GM12878 (cell line): ENCODE measurements at regions not wholly inside any gene's neighbourhood (a gene's known extent, or its start where the extent isn't known, plus 50 kb on each side); places are given as distances from the start of the nearest gene placed in this dataset.

Experiments
- ATAC-seq: fragments of 200-7000 bp; cut with Tn5 transposase; 3 replicates; pipeline ENCODE4 v1.9.1; 2020; ENCODE audit warnings: mild to moderate bottlenecking, moderate library complexity
- BruUV-seq: library from RNA; stranded (reverse); fragments of 400-500 nt; replicated peaks from 2 replicates; lab custom pipeline; 2021; lab: Mats Ljungman, UMichigan
- CTCF ChIA-PET: fragments of 300-600 bp; sonication (Branson Sonifier 250); formaldehyde crosslinking; extraction: SDS; loops from one replicate; lab custom pipeline; 2021; ENCODE audit warnings: inconsistent platforms; lab: Yijun Ruan, JAX
- POLR2A ChIA-PET: fragments of 350-600 bp; formaldehyde crosslinking; extraction: SDS; loops from one replicate; lab custom pipeline; 2021; ENCODE audit warnings: inconsistent platforms; lab: Charles Lee
- RAD21 ChIA-PET: fragments of 300-600 bp; sonication (Branson Sonifier 250); formaldehyde crosslinking; loops from one replicate; lab custom pipeline; 2023; ENCODE audit warnings: antibody characterized with exemption; ENCODE audit not compliant: unreplicated experiment; lab: Charles Lee
- SMC1A ChIA-PET: fragments of 300-600 bp; sonication (Branson Sonifier 250); formaldehyde crosslinking; loops from one replicate; lab custom pipeline; 2023; ENCODE audit not compliant: unreplicated experiment, uncharacterized antibody; lab: Charles Lee
- DNase-seq: peaks from one replicate; pipeline ENCODE4 v3.0.0-alpha.2; 2011; ENCODE audit warnings: low read depth, low spot score
- FAIRE-seq: peaks from 3 replicates; lab custom pipeline; 2011; peaks lifted over from hg19 to GRCh38; lab: Jason Lieb, UNC
- H2AFZ ChIP-seq: 2 replicates; pipeline ENCODE4 v1.6.0; 2011; ENCODE audit warnings: low read depth, low read length, control low read depth; ENCODE audit not compliant: control insufficient read depth
- H3K27ac ChIP-seq: 2 replicates; pipeline ENCODE4 v1.5.1; 2011; ENCODE audit warnings: control low read depth; ENCODE audit not compliant: control insufficient read depth, insufficient read depth
- H3K27me3 ChIP-seq, 2 experiments: replicated peaks in 1 of 2; 2 replicates each; pipeline versions ENCODE4 v1.6.0 to v1.6.1; 2011; ENCODE audit warnings: low read length in 1 of 2; ENCODE audit not compliant: control insufficient read depth in 2 of 2, insufficient read depth in 2 of 2
- H3K36me3 ChIP-seq, 2 experiments: 2 replicates each; pipeline ENCODE4 v1.5.1; 2011; ENCODE audit warnings: low read length in 1 of 2; ENCODE audit not compliant: control insufficient read depth in 2 of 2, insufficient read depth in 2 of 2
- H3K4me1 ChIP-seq: 2 replicates; pipeline ENCODE4 v1.6.1; 2011; ENCODE audit warnings: mild to moderate bottlenecking, low read length, moderate library complexity, mixed read lengths; ENCODE audit not compliant: control insufficient read depth, insufficient read depth
- H3K4me2 ChIP-seq: 2 replicates; pipeline ENCODE4 v1.6.0; 2011; ENCODE audit warnings: control low read depth; ENCODE audit not compliant: control insufficient read depth, insufficient read depth
- H3K4me3 ChIP-seq: fragments of 200-600 bp; sonication (generic); 2 replicates; pipeline ENCODE4 v1.5.1; 2016
- H3K79me2 ChIP-seq: 2 replicates; pipeline ENCODE4 v1.6.0; 2011; ENCODE audit warnings: low read length; ENCODE audit not compliant: control insufficient read depth, insufficient read depth
- H3K9ac ChIP-seq: 2 replicates; pipeline ENCODE4 v1.8.0; 2011; ENCODE audit warnings: low read length, control low read depth, mixed read lengths; ENCODE audit not compliant: control insufficient read depth, insufficient read depth
- H3K9me3 ChIP-seq: replicated peaks from 3 replicates; pipeline ENCODE4 v1.5.1; 2011; ENCODE audit warnings: mild to moderate bottlenecking, low read length; ENCODE audit not compliant: control insufficient read depth, insufficient read depth
- H4K20me1 ChIP-seq: 2 replicates; pipeline ENCODE4 v1.6.0; 2011; ENCODE audit not compliant: control insufficient read depth, insufficient read depth
- ASH2L ChIP-seq: fragments of 300-600, 200-600 bp; sonication (generic); IDR thresholded peaks from 2 replicates; pipeline ENCODE4 v1.6.1; 2017; ENCODE audit warnings: low read depth, mild to moderate bottlenecking, borderline replicate concordance
- CHD1 ChIP-seq: IDR thresholded peaks from 2 replicates; pipeline ENCODE4 v1.6.1; 2012; ENCODE audit warnings: low read depth, low read length, improper control_type of control experiment
- NFIC ChIP-seq: IDR thresholded peaks from 2 replicates; pipeline ENCODE4 v1.6.1; 2012; ENCODE audit warnings: low read depth, mild to moderate bottlenecking, inconsistent platforms, low read length, moderate library complexity
- NR2C2 ChIP-seq: IDR thresholded peaks from 2 replicates; pipeline ENCODE4 v1.6.1; 2011; ENCODE audit warnings: borderline replicate concordance, low read depth; ENCODE audit not compliant: control insufficient read depth, insufficient read length
- RAD21 ChIP-seq: IDR thresholded peaks from 2 replicates; pipeline ENCODE4 v1.6.1; 2011; ENCODE audit warnings: mild to moderate bottlenecking, low read depth, low read length, moderate library complexity; ENCODE audit not compliant: insufficient read depth
- RB1 ChIP-seq: fragments of 450-650 bp; formaldehyde crosslinking; IDR thresholded peaks from 2 replicates; pipeline ENCODE4 v1.6.1; 2017; ENCODE audit warnings: mild to moderate bottlenecking, borderline replicate concordance
- SIN3A ChIP-seq: IDR thresholded peaks from 2 replicates; pipeline ENCODE4 v1.6.1; 2012; ENCODE audit warnings: low read depth, low read length, improper control_type of control experiment
- SRF ChIP-seq, 2 experiments: IDR thresholded peaks; 2 replicates each; pipeline ENCODE4 v1.6.1; 2011; ENCODE audit warnings: low read depth in 2 of 2, low read length in 2 of 2, mild to moderate bottlenecking in 1 of 2, moderate library complexity in 1 of 2
- SUPT20H ChIP-seq: IDR thresholded peaks from 2 replicates; pipeline ENCODE4 v1.6.1; 2011; ENCODE audit warnings: low read depth, mild to moderate bottlenecking, low read length, moderate library complexity, borderline replicate concordance; ENCODE audit not compliant: control insufficient read depth
- WRNIP1 ChIP-seq: IDR thresholded peaks from 2 replicates; pipeline ENCODE4 v1.6.1; 2011; ENCODE audit warnings: low read depth, low read length, improper control_type of control experiment, borderline replicate concordance
- ZNF217 ChIP-seq: fragments of 450-650 bp; IDR thresholded peaks from 2 replicates; pipeline ENCODE4 v1.6.1; 2017; ENCODE audit warnings: antibody characterized with exemption, mild to moderate bottlenecking
- ZNF24 ChIP-seq: fragments of 450-650 bp; IDR thresholded peaks from 2 replicates; pipeline ENCODE4 v1.6.1; 2017; ENCODE audit warnings: antibody characterized with exemption, mild to moderate bottlenecking
- WGBS: methylation state at CpG from one replicate; pipeline ENCODE4 v1.1.6; 2016; ENCODE audit warnings: low lambda C conversion rate; ENCODE audit not compliant: insufficient replicate concordance, insufficient coverage; ENCODE audit errors: missing lambda C conversion rate; 5-methylcytosine and 5-hydroxymethylcytosine counted together
- in situ Hi-C: fragments of 300-500 bp; cut with MboI; formaldehyde crosslinking; loops from 9 replicates; pipeline ENCODE4 v1.14.3; 2018; ENCODE audit warnings: mixed read lengths
- intact Hi-C: fragments of 100-400 bp; cut with micrococcal nuclease; formaldehyde crosslinking; loops from one replicate; pipeline ENCODE4 v1.14.2; 2022; ENCODE audit not compliant: unreplicated experiment
- TF ChIP-seq, protein P1 (sequence below): fragments of 450-650 bp; IDR thresholded peaks from 2 replicates; pipeline ENCODE4 v1.6.1; 2017; ENCODE audit warnings: antibody characterized with exemption, mild to moderate bottlenecking, moderate library complexity
- TF ChIP-seq, protein P2 (sequence below): fragments of 450-650 bp; IDR thresholded peaks from 2 replicates; pipeline ENCODE4 v1.6.1; 2016; ENCODE audit warnings: mild to moderate bottlenecking, moderate library complexity, borderline replicate concordance
- TF ChIP-seq, protein P3 (sequence below): fragments of 450-650 bp; IDR thresholded peaks from 2 replicates; pipeline ENCODE4 v1.6.1; 2016; ENCODE audit warnings: mild to moderate bottlenecking

DNA sequence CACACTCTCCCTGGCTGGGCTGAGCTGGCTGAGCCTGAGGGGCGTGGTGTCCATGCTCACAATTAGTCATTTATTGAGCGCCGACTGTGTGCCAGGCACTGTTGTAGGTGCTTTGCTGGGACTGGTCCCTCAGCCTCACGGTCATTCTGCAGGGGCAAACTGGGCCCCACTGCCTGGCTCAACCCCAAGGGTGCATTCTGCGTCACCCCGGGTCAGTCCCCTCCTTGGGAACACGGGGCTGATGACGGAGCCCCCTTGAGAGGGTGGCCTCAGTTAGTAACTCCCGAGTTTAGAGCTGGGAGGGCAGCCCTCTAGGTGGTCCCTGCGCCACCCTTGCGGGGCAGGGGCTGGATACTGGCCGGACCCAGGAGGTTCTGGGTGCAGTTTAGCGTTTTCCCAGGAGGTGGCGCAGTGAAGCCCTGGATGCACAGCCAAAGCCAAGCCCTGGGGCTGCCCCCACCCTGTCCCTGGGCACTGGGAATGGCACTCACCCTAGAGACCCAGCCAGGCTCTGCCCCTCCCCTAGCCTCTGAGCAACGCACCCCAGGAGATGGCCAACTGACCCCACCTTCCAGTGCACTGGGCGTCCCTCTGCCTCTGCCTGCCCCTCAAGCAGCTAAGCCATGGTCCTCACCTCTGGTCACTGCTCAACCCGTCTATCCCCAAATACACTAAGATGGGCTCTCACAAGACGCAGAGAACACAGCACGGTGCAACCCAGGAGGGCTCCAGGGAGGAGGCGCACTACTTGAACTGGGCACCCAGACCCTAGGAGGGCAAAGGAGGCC is 243.2 kb upstream of the GSE1 start:
- no peaks in the 10 kb centered on the region for H4K20me1 ChIP-seq
- intact Hi-C loops, result no loop called here
- no peak overlapping the region for H3K4me3 ChIP-seq
- peaks cover 1 to 2% of the 10 kb centered on the region in 2 experiments; a peak in 2 of 4 replicates for H3K27me3 ChIP-seq
- CTCF ChIA-PET, result interaction anchor here (1.0 to 1.3 kb wide), 3 partner anchors 11 to 32 kb away, joined by 3 read pairs; no protein-coding TSS in a partner anchor
- no peaks in the 10 kb centered on the region; the same call in 2 of the 3 replicates for H3K9me3 ChIP-seq
- POLR2A ChIA-PET, result no interaction called here
- H3K27ac ChIP-seq, result no peak overlapping the region
- SMC1A ChIA-PET, result no interaction called here
- WGBS, result 16% methylated on average over 20 of the region's 20 CpGs
- ATAC-seq, result peak; percentile 84
- no peak overlapping the region for H3K4me2 ChIP-seq
- H3K9ac ChIP-seq, result no peak overlapping the region
- H3K79me2 ChIP-seq, result no peaks in the 10 kb centered on the region
- no peak overlapping the region for H2AFZ ChIP-seq
- FAIRE-seq, result no peak
- in situ Hi-C loops, result no loop called here
- no peaks in the 10 kb centered on the region for H3K36me3 ChIP-seq
- BruUV-seq, result no TSS peak
- DNase-seq, result no peak
- RAD21 ChIA-PET, result no interaction called here
- H3K4me1 ChIP-seq, result no peaks in the 10 kb centered on the region
- TF ChIP-seq SRF (IDR thresholded peaks at IDR 0.05; ENCODE audit: low read depth in 2 of 2, low read length in 2 of 2) (no peak), ASH2L (no peak), SUPT20H (no peak), WRNIP1 (no peak), NFIC (no peak), NR2C2 (no peak), SIN3A (no peak), ZNF24 (no peak), CHD1 (no peak), ZNF217 (no peak), RAD21 (peak; percentile 23; the same call in 1 of the 2 replicates), RB1 (no peak)
- TF ChIP-seq, protein P1, sequence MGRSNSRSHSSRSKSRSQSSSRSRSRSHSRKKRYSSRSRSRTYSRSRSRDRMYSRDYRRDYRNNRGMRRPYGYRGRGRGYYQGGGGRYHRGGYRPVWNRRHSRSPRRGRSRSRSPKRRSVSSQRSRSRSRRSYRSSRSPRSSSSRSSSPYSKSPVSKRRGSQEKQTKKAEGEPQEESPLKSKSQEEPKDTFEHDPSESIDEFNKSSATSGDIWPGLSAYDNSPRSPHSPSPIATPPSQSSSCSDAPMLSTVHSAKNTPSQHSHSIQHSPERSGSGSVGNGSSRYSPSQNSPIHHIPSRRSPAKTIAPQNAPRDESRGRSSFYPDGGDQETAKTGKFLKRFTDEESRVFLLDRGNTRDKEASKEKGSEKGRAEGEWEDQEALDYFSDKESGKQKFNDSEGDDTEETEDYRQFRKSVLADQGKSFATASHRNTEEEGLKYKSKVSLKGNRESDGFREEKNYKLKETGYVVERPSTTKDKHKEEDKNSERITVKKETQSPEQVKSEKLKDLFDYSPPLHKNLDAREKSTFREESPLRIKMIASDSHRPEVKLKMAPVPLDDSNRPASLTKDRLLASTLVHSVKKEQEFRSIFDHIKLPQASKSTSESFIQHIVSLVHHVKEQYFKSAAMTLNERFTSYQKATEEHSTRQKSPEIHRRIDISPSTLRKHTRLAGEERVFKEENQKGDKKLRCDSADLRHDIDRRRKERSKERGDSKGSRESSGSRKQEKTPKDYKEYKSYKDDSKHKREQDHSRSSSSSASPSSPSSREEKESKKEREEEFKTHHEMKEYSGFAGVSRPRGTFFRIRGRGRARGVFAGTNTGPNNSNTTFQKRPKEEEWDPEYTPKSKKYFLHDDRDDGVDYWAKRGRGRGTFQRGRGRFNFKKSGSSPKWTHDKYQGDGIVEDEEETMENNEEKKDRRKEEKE, result no peak
- TF ChIP-seq, protein P2, sequence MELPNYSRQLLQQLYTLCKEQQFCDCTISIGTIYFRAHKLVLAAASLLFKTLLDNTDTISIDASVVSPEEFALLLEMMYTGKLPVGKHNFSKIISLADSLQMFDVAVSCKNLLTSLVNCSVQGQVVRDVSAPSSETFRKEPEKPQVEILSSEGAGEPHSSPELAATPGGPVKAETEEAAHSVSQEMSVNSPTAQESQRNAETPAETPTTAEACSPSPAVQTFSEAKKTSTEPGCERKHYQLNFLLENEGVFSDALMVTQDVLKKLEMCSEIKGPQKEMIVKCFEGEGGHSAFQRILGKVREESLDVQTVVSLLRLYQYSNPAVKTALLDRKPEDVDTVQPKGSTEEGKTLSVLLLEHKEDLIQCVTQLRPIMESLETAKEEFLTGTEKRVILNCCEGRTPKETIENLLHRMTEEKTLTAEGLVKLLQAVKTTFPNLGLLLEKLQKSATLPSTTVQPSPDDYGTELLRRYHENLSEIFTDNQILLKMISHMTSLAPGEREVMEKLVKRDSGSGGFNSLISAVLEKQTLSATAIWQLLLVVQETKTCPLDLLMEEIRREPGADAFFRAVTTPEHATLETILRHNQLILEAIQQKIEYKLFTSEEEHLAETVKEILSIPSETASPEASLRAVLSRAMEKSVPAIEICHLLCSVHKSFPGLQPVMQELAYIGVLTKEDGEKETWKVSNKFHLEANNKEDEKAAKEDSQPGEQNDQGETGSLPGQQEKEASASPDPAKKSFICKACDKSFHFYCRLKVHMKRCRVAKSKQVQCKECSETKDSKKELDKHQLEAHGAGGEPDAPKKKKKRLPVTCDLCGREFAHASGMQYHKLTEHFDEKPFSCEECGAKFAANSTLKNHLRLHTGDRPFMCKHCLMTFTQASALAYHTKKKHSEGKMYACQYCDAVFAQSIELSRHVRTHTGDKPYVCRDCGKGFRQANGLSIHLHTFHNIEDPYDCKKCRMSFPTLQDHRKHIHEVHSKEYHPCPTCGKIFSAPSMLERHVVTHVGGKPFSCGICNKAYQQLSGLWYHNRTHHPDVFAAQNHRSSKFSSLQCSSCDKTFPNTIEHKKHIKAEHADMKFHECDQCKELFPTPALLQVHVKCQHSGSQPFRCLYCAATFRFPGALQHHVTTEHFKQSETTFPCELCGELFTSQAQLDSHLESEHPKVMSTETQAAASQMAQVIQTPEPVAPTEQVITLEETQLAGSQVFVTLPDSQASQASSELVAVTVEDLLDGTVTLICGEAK, result no peak
- TF ChIP-seq, protein P3, sequence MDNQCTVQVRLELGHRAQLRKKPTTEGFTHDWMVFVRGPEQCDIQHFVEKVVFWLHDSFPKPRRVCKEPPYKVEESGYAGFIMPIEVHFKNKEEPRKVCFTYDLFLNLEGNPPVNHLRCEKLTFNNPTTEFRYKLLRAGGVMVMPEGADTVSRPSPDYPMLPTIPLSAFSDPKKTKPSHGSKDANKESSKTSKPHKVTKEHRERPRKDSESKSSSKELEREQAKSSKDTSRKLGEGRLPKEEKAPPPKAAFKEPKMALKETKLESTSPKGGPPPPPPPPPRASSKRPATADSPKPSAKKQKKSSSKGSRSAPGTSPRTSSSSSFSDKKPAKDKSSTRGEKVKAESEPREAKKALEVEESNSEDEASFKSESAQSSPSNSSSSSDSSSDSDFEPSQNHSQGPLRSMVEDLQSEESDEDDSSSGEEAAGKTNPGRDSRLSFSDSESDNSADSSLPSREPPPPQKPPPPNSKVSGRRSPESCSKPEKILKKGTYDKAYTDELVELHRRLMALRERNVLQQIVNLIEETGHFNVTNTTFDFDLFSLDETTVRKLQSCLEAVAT, result no peak
